Fibroblast of lung (primary cell): ENCODE measurements at regions not wholly inside any gene's neighbourhood (a gene's known extent, or its start where the extent isn't known, plus 50 kb on each side); places are given as distances from the start of the nearest gene placed in this dataset.

ENCODE experiments used
- EZH2 ChIP-seq: IDR thresholded peaks from 2 replicates; pipeline ENCODE4 v1.5.1; 2012; ENCODE audit warnings: low read length, control low read depth, mild to moderate bottlenecking; ENCODE audit errors: missing control alignments
- TF ChIP-seq, protein P1 (sequence below), 2 donors: IDR thresholded peaks in 1 of 2; conservative IDR thresholded peaks in 1 of 2; 1 replicate in 1 of 2; 2 replicates in 1 of 2; pipeline ENCODE4 v1.5.1; 2011 to 2012; ENCODE audit warnings: low read length in 2 of 2, control low read depth in 1 of 2, inconsistent platforms in 1 of 2, low read depth in 1 of 2, mild to moderate bottlenecking in 1 of 2

DNA sequence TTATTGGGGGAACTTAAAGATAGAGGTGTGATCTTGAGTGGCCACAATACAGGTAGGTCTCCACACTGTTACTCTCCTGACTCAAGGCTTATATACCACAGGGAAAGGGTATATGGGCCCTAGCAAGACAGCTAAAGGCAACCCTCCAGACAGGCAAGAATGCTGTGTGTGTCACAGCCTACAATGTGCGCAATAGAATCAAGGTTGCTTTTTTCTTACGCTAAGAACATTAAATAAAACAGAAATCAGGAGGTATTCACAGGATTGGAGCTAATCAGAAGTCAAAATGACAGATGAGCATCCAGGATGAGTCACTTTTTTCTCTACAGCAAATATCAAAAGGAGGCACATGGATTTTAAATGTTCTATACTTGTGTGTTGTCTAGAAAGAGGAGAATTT, 1797.9 kb upstream of the SEL1L start:
- TF ChIP-seq, protein P1, sequence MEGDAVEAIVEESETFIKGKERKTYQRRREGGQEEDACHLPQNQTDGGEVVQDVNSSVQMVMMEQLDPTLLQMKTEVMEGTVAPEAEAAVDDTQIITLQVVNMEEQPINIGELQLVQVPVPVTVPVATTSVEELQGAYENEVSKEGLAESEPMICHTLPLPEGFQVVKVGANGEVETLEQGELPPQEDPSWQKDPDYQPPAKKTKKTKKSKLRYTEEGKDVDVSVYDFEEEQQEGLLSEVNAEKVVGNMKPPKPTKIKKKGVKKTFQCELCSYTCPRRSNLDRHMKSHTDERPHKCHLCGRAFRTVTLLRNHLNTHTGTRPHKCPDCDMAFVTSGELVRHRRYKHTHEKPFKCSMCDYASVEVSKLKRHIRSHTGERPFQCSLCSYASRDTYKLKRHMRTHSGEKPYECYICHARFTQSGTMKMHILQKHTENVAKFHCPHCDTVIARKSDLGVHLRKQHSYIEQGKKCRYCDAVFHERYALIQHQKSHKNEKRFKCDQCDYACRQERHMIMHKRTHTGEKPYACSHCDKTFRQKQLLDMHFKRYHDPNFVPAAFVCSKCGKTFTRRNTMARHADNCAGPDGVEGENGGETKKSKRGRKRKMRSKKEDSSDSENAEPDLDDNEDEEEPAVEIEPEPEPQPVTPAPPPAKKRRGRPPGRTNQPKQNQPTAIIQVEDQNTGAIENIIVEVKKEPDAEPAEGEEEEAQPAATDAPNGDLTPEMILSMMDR (conservative IDR thresholded peaks at IDR 0.05 in 1 of 2, IDR thresholded peaks at IDR 0.05 in 1 of 2; ENCODE audit: low read depth in 1 of 2, low read length in 2 of 2), result no peak
- no peak for TF ChIP-seq EZH2
